ENCODE measurements at regions not wholly inside any gene's neighbourhood (a gene's known extent, or its start where the extent isn't known, plus 50 kb on each side); places are given as distances from the start of the nearest gene placed in this dataset.

DNA sequence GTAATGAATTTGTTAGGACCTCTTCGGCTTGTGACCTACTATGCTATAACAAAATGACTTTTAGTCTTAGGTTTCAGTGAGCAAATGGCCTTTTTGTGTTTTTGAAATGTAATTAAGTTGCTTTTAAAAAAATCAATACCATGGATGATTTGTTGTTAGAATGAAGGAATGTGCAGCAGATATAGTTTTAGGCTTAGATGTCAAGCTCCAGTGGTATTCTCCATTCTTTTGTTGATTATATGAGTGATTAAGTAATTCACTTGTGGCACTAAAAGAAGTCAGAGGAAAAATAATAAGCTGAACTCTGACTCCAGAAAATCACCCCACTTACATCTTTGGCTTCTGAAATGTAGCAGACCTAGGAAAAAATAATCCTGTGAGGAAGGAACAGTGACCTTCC is 474.1 kb upstream of the MIS18BP1 start:
- no TSS peak for BruUV-seq (replicated peaks)
- no peak for DNase-seq
- Mint-ChIP-seq H3K9me3 (ENCODE audit: unreplicated experiment) (no peaks in the 10 kb centered on the region), H3K36me3 (ENCODE audit: insufficient read depth, unreplicated experiment) (no peaks in the 10 kb centered on the region), H3K27me3 (ENCODE audit: insufficient read depth, unreplicated experiment) (no peaks in the 10 kb centered on the region), H3K4me1 (ENCODE audit: low read depth, unreplicated experiment) (no peaks in the 10 kb centered on the region), H3K27ac (ENCODE audit: unreplicated experiment) (no peak overlapping the region), H3K4me3 (ENCODE audit: unreplicated experiment) (no peak overlapping the region)
- intact Hi-C loops (cut with micrococcal nuclease; ENCODE audit: unreplicated experiment), result no loop called here
- ChIA-PET POLR2A (no interaction called here), CTCF (no interaction called here)
- Histone ChIP-seq H3K9me3 (no peaks in the 10 kb centered on the region), H3K27me3 (replicated peaks; ENCODE audit: control insufficient read depth, insufficient read depth, low read length) (no peaks in the 10 kb centered on the region), H3K4me1 (no peaks in the 10 kb centered on the region), H3K4me3 (ENCODE audit: low read depth, low read length) (no peak overlapping the region), H3K36me3 (ENCODE audit: control insufficient read depth, insufficient read depth, low read length) (no peaks in the 10 kb centered on the region)
- TF ChIP-seq, protein P1, sequence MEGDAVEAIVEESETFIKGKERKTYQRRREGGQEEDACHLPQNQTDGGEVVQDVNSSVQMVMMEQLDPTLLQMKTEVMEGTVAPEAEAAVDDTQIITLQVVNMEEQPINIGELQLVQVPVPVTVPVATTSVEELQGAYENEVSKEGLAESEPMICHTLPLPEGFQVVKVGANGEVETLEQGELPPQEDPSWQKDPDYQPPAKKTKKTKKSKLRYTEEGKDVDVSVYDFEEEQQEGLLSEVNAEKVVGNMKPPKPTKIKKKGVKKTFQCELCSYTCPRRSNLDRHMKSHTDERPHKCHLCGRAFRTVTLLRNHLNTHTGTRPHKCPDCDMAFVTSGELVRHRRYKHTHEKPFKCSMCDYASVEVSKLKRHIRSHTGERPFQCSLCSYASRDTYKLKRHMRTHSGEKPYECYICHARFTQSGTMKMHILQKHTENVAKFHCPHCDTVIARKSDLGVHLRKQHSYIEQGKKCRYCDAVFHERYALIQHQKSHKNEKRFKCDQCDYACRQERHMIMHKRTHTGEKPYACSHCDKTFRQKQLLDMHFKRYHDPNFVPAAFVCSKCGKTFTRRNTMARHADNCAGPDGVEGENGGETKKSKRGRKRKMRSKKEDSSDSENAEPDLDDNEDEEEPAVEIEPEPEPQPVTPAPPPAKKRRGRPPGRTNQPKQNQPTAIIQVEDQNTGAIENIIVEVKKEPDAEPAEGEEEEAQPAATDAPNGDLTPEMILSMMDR (IDR thresholded peaks at IDR 0.05; ENCODE audit: insufficient read depth in 1 of 2, low read depth in 1 of 2, low read length in 1 of 2, severe bottlenecking in 1 of 2, unreplicated experiment in 1 of 2), result no peak

DNA sequence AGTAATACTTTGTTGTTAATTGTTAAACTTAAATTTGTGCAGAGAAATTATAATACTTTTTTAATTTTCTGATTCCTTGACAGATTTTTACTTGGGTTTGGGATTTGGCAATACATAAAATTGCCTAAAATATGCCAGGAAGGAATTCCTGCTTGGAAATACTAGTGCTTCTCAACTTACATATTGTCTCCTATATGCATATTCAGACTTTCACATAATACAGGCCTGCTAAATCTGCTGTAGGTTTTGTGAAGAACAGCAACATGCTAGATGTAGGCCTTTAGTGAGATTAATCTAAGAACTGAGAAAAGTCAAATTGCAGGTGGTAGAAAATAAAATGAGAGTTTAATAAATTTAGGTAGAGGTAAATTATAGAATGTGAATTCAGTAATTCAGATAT is 468.5 kb upstream of the MIS18BP1 start:
- no peaks in the 10 kb centered on the region for H3K9me3 ChIP-seq
- no peaks in the 10 kb centered on the region for H3K9me3 Mint-ChIP-seq (ENCODE audit: unreplicated experiment)
- H3K4me3 ChIP-seq (ENCODE audit: low read depth, low read length), result no peak overlapping the region
- no peaks in the 10 kb centered on the region for H3K4me1 Mint-ChIP-seq (ENCODE audit: low read depth, unreplicated experiment)
- H3K27me3 ChIP-seq (replicated peaks; ENCODE audit: control insufficient read depth, insufficient read depth, low read length), result no peaks in the 10 kb centered on the region
- TF ChIP-seq, protein P1 (IDR thresholded peaks at IDR 0.05; ENCODE audit: insufficient read depth in 1 of 2, low read depth in 1 of 2, low read length in 1 of 2, severe bottlenecking in 1 of 2, unreplicated experiment in 1 of 2), result no peak
- no TSS peak for BruUV-seq (replicated peaks)
- intact Hi-C loops (cut with micrococcal nuclease; ENCODE audit: unreplicated experiment), result no loop called here
- ChIA-PET CTCF (no interaction called here), POLR2A (no interaction called here)
- DNase-seq, result no peak
- H3K27me3 Mint-ChIP-seq (ENCODE audit: insufficient read depth, unreplicated experiment), result no peaks in the 10 kb centered on the region
- H3K27ac Mint-ChIP-seq (ENCODE audit: unreplicated experiment), result no peak overlapping the region
- H3K4me3 Mint-ChIP-seq (ENCODE audit: unreplicated experiment), result no peak overlapping the region
- no peaks in the 10 kb centered on the region for H3K4me1 ChIP-seq
- H3K36me3 Mint-ChIP-seq (ENCODE audit: insufficient read depth, unreplicated experiment), result no peaks in the 10 kb centered on the region
- H3K36me3 ChIP-seq (ENCODE audit: control insufficient read depth, insufficient read depth, low read length), result no peaks in the 10 kb centered on the region

DNA sequence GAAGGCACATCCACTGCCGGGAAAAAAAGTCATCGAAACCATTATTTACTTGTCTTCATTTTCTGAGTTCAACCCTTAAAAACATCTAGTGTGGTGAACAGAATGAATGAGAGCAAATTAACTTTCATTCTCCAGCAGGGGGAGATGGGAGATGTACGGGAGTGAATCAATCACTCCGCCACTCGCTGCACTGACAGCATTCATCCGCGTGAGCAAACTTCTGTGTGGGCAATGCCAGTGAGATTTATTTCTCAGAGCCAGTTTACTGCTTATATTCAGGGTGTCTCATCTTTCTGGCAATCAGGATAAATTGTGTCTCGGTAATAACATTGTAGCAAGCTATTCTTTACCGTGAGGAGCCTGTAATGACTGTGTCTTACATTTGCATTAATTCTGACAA is 463.6 kb upstream of the MIS18BP1 start:
- ChIA-PET CTCF (no interaction called here), POLR2A (no interaction called here)
- BruUV-seq (replicated peaks), result no TSS peak

More for the DNA sequence above, 463.6 kb upstream of the MIS18BP1 start:
- TF ChIP-seq, protein P1 (IDR thresholded peaks at IDR 0.05; ENCODE audit: insufficient read depth in 1 of 2, low read depth in 1 of 2, low read length in 1 of 2, severe bottlenecking in 1 of 2, unreplicated experiment in 1 of 2), result peak; percentile 25 to 44
- no peaks in the 10 kb centered on the region for H3K9me3 ChIP-seq
- intact Hi-C loops (cut with micrococcal nuclease; ENCODE audit: unreplicated experiment), result loop anchor here (1.0 kb wide), 1 partner anchor 94 kb away; no protein-coding TSS in a partner anchor
- Mint-ChIP-seq H3K9me3 (ENCODE audit: unreplicated experiment) (peaks cover 13% of the 10 kb centered on the region), H3K36me3 (ENCODE audit: insufficient read depth, unreplicated experiment) (no peaks in the 10 kb centered on the region), H3K4me3 (ENCODE audit: unreplicated experiment) (no peak overlapping the region), H3K4me1 (ENCODE audit: low read depth, unreplicated experiment) (no peaks in the 10 kb centered on the region), H3K27ac (ENCODE audit: unreplicated experiment) (no peak overlapping the region), H3K27me3 (ENCODE audit: insufficient read depth, unreplicated experiment) (no peaks in the 10 kb centered on the region)
- H3K27me3 ChIP-seq (replicated peaks; ENCODE audit: control insufficient read depth, insufficient read depth, low read length), result no peaks in the 10 kb centered on the region
- no peaks in the 10 kb centered on the region for H3K4me1 ChIP-seq
- DNase-seq, result peak in 1 of 2 experiments; percentile 30
- H3K36me3 ChIP-seq (ENCODE audit: control insufficient read depth, insufficient read depth, low read length), result no peaks in the 10 kb centered on the region
- H3K4me3 ChIP-seq (ENCODE audit: low read depth, low read length), result no peak overlapping the region
